Mesodermal cell (in vitro differentiated cells): ENCODE measurements at regions not wholly inside any gene's neighbourhood (a gene's known extent, or its start where the extent isn't known, plus 50 kb on each side); places are given as distances from the start of the nearest gene placed in this dataset.

Experiments used
- H3K27ac ChIP-seq: 2 replicates; pipeline ENCODE4 v1.7.0; 2013; ENCODE audit warnings: mild to moderate bottlenecking, low read depth, low read length, moderate library complexity; ENCODE audit not compliant: severe bottlenecking
- H3K36me3 ChIP-seq: 2 replicates; pipeline ENCODE4 v1.7.1; 2013; ENCODE audit warnings: mild to moderate bottlenecking, low read length, moderate library complexity; ENCODE audit not compliant: control insufficient read depth, insufficient read depth
- H3K4me1 ChIP-seq: one replicate; pipeline ENCODE4 v1.7.1; 2013; ENCODE audit warnings: mild to moderate bottlenecking, low read length; ENCODE audit not compliant: insufficient read depth, control insufficient read depth, poor library complexity, severe bottlenecking
- H3K4me3 ChIP-seq: 2 replicates; pipeline ENCODE4 v1.7.0; 2013; ENCODE audit warnings: low read length, control low read depth, mild to moderate bottlenecking; ENCODE audit not compliant: insufficient read depth, poor library complexity, severe bottlenecking; ENCODE audit errors: extremely low read depth
- H3K9me3 ChIP-seq: 2 replicates; pipeline ENCODE4 v1.7.1; 2013; ENCODE audit warnings: mild to moderate bottlenecking, low read length, moderate library complexity; ENCODE audit not compliant: control insufficient read depth
- WGBS, 2 experiments: methylation state at CpG; one replicate each; pipeline ENCODE4 v1.1.5; 2013; ENCODE audit warnings: missing lambda C conversion rate in 2 of 2; ENCODE audit not compliant: insufficient coverage in 2 of 2; 5-methylcytosine and 5-hydroxymethylcytosine counted together

DNA sequence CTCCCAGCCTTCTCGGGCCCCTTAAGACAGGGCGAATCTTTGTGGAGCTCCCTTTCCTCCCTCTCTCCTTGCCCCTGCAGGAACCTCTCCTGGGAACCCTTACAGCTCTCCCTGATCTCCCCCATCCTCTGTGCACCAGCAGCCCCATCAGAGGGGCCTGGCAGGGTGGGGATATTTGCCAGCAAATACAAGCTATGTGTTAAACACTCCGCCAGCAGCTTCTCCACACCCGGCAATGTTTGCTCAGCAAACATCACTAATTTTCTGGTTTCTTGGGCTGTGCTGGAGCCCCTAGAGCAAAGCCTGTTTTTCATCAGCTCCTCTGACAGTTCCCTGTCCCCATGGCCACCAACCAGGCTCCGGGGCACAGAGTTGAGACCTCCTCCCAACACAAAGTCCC, 147.5 kb upstream of the LHX5 start:
- Histone ChIP-seq H3K9me3 (no peaks in the 10 kb centered on the region), H3K36me3 (no peaks in the 10 kb centered on the region), H3K4me3 (no peak overlapping the region), H3K27ac (no peak overlapping the region), H3K4me1 (no peaks in the 10 kb centered on the region)
- WGBS, 2 experiments, result 83 to 93% methylated on average over 4 of the region's 5 CpGs

DNA sequence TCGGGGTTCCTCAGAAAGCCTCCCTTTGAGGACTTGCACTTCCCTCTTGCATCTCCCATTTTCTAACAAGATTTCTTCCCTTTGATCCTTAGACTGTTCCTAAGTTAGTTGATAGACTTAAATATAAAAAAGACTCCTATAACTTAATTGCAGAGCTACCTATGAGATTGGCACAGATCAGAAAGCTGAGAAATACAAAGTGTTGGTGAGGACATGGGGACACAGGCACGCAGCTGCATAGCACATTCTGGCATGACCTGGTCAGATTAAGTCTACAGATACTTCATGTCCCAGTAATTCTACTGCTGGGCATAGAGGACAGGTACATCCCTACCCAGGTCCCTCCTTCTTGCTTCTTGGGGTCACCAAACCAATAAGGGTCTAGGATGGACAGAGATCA, 141.7 kb upstream of the LHX5 start:
- Histone ChIP-seq H3K27ac (no peak overlapping the region), H3K4me1 (no peaks in the 10 kb centered on the region), H3K4me3 (no peak overlapping the region), H3K36me3 (no peaks in the 10 kb centered on the region), H3K9me3 (no peaks in the 10 kb centered on the region)
- whole genome bisulfite sequencing, 2 experiments, result 80% methylated on average over 1 of the region's 2 CpGs; no CpG with 5 or more reads in 1 of the 2 experiments

DNA sequence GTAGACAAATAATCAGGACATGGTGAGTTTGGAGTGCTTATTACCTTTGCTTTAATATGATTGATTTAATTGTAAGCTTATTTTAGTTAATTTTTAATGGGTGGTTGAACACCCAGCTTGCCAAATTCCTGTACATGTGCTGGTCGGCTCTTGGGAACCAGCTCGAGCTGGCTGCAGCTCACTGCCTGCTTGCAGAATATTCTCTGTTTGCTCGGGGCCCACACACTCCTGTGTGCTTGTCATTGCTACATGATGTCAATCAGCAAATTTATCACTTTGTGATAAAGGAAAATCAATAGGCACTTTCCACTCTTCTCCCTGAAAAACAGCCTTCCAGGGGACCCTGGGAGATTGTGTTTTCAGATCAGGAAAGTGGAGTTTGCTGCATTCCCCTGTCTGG, 141.1 kb upstream of the LHX5 start:
- no peak overlapping the region for H3K27ac ChIP-seq
- WGBS, 2 experiments, result 81% methylated on average over 2 of the region's 3 CpGs; no CpG with 5 or more reads in 1 of the 2 experiments
- no peaks in the 10 kb centered on the region for H3K9me3 ChIP-seq
- H3K4me3 ChIP-seq, result no peak overlapping the region
- H3K4me1 ChIP-seq, result no peaks in the 10 kb centered on the region
- H3K36me3 ChIP-seq, result no peaks in the 10 kb centered on the region

DNA sequence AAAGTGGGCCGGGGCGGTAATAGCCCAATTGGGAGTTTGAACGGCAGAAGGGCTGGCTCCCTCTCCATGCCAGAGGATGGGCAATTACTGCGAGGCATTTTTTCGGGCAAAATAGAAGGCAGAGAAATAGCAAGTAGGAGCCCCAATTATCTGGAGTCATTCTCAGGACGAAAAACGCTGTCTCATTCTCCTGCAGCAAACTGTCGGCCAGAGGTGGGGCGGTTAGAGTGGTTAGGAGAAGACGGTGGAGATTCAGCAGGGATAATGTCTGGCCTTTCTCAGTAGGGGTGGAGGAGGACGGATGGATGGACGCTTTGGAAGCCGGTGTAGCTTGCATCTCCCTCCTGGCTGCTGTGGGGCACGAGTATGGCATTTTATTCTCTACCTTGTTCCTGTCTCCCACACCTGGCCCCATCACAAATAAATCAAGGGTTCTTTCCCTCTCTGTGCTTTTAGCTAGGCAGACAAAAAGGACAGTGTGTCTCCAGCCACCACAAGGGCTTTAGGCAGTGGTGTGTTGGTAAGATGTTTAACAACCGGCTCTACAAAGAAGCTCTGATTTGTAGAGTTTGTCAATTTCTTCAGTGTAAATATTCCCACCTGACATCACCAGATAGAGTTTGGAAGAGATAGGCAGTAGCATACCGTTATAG, 140.5 kb upstream of the LHX5 start:
- Histone ChIP-seq H3K4me1 (no peaks in the 10 kb centered on the region), H3K4me3 (no peak overlapping the region), H3K36me3 (no peaks in the 10 kb centered on the region), H3K9me3 (no peaks in the 10 kb centered on the region), H3K27ac (no peak overlapping the region)
- 55 to 57% methylated on average over 9 to 12 of the region's 16 CpGs for whole genome bisulfite sequencing, 2 experiments

DNA sequence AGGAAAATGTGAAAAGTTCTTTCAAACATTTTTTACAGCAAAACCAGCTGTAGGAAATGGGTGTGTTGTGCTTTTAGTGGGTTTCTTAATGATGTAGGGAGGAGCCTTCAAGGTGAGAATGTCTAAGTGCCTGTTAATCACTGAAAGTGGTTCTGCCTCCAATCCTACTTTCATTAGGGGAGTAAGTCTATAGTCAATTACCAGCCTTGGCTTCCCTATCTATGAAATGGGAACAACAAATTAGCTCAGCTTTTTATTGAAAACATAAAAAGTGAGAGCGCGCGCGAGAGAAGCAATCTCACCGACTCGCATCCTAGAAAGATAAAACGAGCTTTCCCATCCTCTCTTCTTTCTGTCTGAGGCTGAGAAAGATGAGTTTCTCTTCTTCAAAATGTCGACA, 140.0 kb upstream of the LHX5 start:
- Histone ChIP-seq H3K27ac (no peak overlapping the region), H3K9me3 (no peaks in the 10 kb centered on the region), H3K4me3 (no peak overlapping the region), H3K4me1 (no peaks in the 10 kb centered on the region), H3K36me3 (no peaks in the 10 kb centered on the region)
- WGBS, 2 experiments, result 91 to 95% methylated on average over 7 to 8 of the region's 8 CpGs

DNA sequence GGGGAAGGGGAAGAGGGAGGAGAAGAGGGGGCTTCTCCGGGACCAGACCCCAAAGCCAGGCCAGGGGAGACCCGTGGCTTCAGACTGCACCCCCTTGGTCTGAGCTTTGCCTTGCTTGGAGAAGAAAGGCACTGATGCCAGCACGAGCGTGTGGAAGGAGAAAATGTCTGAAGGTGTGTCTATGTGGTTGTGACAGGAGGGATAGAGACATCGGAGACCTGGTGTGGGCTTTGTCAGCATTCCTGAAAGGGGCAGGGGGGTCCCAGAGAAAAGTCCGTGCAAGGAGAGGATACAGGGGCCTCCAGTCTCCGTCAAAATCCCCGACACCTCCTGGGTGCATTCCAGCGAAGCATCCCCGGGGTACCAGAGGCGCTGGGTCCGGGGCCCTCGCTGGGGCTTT, 139.0 kb upstream of the LHX5 start:
- H3K27ac ChIP-seq, result no peak overlapping the region
- H3K36me3 ChIP-seq, result no peaks in the 10 kb centered on the region
- H3K4me1 ChIP-seq, result no peaks in the 10 kb centered on the region
- no peak overlapping the region for H3K4me3 ChIP-seq
- WGBS, 2 experiments, result 4 to 7% methylated on average over 7 of the region's 13 CpGs
- no peaks in the 10 kb centered on the region for H3K9me3 ChIP-seq

DNA sequence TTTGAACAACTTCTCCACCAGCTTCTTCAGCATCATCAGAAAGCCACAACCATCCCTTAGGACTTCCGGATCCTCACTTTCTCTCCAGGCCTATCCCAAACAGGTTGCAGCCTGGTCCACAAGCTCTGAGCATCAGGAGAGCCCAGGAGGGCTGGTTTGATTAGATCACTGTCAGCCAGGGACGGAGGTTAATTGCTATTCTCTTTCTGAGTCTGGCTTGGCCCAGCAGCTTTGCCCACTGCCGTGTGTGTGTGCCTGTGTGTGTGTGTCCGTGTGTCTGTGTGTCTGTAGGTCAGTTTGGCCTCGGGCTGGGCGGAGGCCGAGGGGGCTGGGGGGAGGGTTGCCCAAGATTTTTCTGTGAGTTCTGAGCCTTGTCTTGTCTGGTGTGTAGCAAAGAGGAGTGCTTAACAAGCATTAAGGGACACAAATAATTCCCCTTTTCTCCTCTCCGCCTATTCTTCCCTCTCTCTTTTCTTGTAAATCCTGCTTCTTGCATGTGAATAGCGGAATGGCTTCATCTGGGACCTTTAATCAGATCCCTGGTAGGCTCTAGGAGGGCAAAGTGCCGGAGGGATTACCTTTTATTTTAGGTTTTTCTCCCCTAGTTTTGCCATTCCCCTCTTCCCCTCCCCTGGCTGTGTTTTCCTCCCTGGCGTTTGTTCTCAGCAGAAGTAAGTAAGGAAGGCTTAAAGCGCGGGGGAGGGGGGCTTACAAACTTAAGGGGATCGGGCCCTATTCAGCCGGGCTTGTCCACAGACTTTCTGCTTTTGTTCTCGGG, 138.2 kb upstream of the LHX5 start:
- Histone ChIP-seq H3K4me1 (no peaks in the 10 kb centered on the region), H3K36me3 (no peaks in the 10 kb centered on the region), H3K27ac (no peak overlapping the region), H3K4me3 (no peak overlapping the region), H3K9me3 (no peaks in the 10 kb centered on the region)
- 9 to 16% methylated on average over 7 to 9 of the region's 16 CpGs for WGBS, 2 experiments

DNA sequence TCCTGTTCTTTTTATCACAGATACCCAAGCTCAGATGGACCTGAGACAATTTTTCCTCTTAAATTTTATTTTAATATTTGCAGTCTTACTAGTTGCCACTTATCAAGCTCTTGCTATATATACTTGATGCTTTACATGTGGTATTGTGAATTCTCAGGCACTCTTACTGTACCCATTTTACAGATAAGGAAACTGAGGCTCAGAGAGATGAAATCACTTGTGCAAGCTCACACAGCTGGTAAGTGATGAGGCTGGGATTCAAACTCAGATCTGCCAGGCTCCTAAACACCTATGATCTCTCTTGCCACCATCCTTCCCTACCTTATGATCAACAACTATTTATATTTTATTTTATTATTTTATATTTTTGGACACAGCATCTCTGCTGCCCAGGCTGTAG, 133.0 kb upstream of the LHX5 start:
- no peaks in the 10 kb centered on the region for H3K36me3 ChIP-seq
- H3K4me3 ChIP-seq, result no peak overlapping the region
- H3K27ac ChIP-seq, result no peak overlapping the region
- no peaks in the 10 kb centered on the region for H3K9me3 ChIP-seq
- H3K4me1 ChIP-seq, result no peaks in the 10 kb centered on the region

DNA sequence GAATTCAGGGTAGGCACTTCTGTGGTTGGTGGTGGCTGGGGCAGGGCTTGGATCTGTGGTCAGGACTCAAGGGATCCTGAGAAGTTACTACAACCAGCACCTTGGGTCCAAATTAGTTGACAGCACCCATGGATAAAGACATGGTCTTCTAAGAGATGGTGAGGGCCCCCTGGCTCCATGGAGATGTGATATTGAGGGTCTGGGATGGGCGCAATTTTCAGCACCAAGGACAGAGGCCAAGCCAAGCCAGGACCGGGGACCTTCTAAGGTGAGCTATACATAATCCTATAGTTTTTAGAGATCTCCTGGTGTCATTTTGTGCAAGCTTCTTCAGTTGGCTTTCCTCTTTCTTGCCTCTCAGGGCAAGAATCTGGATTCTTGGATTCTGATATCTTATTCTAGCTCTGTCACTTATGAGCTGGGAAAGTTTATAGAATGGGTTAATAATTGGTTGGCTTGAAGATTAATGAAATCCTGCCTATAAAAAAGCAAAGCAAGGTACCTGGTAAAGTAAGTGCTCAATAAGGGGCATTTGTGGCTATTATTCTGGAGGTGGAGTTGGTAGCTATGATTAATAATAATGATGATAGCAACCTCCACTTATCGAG, 130.1 kb upstream of the LHX5 start:
- WGBS, 2 experiments, result 40% methylated on average over 1 of the region's 3 CpGs; no CpG with 5 or more reads in 1 of the 2 experiments
- no peaks in the 10 kb centered on the region for H3K9me3 ChIP-seq
- no peak overlapping the region for H3K4me3 ChIP-seq
- no peaks in the 10 kb centered on the region for H3K36me3 ChIP-seq
- H3K27ac ChIP-seq, result no peak overlapping the region
- no peaks in the 10 kb centered on the region for H3K4me1 ChIP-seq

DNA sequence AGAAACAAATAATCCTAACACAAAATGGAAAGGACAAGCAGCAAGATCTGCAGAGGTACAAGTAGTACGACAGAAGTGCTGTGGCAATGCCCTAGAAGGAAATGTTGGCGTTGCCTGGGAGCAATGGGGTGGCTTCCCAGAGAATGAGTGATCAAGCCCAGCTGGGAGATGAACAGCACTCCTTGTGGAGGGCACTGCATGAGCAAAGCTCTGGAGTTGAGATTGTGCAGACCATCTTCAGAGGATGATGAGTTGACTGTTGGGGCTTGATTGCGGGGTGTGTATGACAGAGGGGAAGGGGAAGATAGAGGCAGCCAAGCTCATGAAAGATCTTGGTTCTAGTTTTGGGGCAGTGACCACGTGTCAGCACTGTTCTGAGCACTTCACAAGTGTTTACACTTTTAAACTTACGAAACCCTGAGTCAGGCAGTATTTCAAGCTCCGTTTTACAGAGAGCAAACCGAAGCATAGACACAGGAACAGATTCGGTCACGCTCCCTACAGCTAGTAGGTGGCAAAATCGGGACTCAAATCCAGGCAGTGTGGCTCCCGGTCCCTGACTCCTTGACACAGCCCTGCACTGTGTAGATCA, 127.2 kb upstream of the LHX5 start:
- Histone ChIP-seq H3K9me3 (no peaks in the 10 kb centered on the region), H3K36me3 (no peaks in the 10 kb centered on the region), H3K4me1 (no peaks in the 10 kb centered on the region), H3K4me3 (no peak overlapping the region), H3K27ac (no peak overlapping the region)
- WGBS, 2 experiments, result 72 to 76% methylated on average over 10 to 11 of the region's 11 CpGs
